NCI-H1092 treated with DMSO at 0.1 percent for 48 hours (cell line): ENCODE measurements at regions not wholly inside any gene's neighbourhood (a gene's known extent, or its start where the extent isn't known, plus 50 kb on each side); places are given as distances from the start of the nearest gene placed in this dataset.

Experiments used
- DNase-seq: peaks from one replicate; lab custom pipeline; 2025; lab: John Stamatoyannopoulos, UW

GRCh38 chrX:11952176-11952720 lies 186.0 kb upstream of the FRMPD4 start:
- no peak for DNase-seq

GRCh38 chrX:11953615-11954014 lies 184.7 kb upstream of the FRMPD4 start:
- DNase-seq: no peak

- DNase-seq: no peak
These were observed 184.1 kb upstream of the FRMPD4 start for GRCh38 chrX:11954176-11954575.

DNA sequence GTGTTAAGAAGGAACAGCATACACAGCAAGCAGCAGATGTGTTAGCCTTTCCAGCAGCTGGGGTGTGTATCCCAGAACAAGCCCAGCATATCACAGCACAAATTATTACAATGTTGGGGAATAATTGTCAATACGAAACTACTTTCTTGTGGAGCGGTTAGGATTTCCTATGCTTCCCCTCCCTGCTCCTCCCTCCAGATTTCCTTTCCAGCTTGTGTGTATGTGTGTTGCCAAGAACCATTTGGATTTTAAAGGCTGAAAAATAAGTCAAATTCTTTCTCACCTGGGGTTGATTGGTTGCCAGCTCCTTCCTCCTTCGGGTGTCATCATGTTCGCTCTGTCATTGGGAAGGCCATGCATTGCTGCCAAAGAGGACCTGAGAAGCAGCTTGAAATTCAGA lies 178.2 kb upstream of the FRMPD4 start:
- no peak for DNase-seq

DNA sequence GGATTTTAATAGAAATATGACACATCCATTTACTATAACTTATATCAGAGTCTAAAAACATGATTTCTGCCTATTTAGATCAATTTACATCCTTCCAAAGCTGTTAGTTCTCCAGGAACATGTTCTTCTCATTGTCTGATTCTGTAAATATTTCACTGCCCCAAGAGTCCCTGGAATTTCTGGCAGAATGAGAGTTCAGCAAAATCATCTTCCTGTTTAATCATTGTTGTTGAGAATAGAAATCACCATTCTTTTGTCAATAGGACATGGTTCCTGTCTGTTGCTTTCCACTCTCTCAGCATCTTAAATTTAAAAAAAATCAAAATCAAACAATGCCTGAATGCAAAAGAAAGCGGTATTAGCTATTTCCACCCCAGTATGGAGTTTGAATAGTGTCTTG lies 172.8 kb upstream of the FRMPD4 start:
- no peak for DNase-seq

DNA sequence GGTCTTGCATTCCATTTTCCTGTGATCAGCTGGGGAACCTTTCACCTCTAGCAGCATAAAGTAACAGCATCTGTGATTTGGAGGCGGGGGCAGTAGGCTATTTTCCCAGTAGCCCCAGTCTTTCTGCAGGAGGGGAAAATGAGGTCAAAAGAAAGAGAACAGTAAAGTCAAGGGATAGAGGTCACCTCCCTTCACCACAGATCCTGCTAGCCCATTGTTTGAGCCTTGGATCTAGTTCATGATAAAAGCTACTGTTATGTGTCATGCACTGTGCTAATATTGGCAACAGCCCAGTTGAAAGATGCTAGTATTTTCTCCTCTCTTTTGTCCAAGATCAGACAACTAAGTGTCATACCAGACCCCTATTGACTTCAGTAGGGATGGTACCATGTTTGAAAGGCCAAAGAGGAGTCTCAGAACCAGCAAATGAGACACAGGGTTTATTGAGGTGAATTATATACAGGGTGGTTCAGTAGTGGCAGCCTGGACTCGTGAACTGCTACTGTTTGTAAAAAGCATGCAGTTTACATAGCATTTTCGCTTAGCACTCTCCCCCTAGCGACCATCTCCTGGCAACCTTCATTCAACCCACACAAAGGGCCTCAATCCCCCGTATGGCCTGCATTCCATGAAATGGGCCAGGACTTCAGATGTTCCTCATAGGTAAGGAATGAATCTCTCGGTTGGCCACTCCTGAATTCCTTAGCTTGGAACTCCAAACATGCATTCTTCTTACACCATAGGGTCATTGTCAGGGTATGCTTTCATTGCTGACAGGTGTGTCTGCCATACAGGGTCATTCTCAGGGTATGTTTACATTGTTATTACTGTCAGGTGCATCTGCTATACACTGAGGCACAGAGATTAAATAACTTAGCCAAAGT lies 170.0 kb upstream of the FRMPD4 start:
- peak; percentile 29 for DNase-seq

DNA sequence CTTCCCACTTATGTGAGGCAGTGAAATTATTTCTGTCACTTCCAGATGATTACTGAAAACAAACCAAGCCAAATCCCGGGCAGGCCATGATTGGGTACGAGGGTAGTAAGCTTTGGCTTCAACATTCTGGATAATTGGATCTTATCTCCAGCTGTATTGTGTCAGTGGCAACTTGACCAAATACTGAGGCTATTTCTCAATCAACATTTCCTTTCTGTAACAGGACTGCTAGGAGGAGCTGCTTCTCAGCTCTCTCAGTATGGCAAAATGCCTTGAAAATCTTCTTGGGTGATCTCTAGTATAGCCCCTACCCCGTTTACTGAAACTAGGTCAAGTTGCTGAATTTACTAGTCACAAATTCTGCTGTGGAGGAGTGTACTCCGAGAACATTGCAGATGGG lies 169.3 kb upstream of the FRMPD4 start:
- DNase-seq: no peak

GRCh38 chrX:11970578-11971359 lies 167.5 kb upstream of the FRMPD4 start:
- DNase-seq: no peak

DNA sequence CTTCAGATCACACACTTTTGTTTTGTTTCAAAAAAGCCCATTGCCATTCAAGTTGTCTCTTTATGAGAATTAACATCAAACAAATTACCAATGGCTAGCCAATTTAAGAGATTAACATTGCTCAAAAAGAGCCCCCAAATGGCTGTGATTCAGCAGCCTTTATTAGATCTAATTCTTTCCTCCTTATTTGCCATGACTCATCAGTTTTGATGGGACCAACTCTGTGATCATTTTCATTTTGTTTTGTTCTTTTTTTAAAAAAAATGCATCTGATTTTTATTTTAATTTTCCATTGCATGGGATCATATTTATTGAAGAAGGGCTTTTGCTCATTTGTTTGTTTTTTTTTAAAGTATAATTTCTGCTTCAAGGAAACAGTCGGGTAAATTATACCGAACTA lies 161.6 kb upstream of the FRMPD4 start:
- no peak for DNase-seq

GRCh38 chrX:11992271-11992670 lies 146.0 kb upstream of the FRMPD4 start:
- no peak for DNase-seq

GRCh38 chrX:11995146-11995545 lies 143.1 kb upstream of the FRMPD4 start:
- DNase-seq: no peak

DNA sequence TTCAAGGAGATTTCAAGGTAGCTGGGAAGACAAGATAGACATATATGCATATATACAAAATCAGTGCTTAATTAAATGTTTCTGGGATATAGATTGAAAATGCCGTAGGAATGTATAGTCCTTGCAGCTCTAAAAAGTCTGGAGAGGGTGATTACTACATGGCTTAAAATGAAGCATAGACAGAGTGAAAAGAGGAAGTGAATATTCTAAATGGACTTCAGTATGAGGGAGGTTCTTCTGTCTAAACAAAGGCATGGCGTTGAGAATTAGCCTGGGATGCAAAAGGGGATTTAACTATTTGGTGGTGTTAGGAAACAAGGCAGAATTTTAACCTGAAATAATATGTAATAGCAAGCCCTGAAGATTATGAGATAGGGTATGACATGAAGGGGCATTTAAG lies 141.5 kb upstream of the FRMPD4 start:
- DNase-seq: no peak

DNA sequence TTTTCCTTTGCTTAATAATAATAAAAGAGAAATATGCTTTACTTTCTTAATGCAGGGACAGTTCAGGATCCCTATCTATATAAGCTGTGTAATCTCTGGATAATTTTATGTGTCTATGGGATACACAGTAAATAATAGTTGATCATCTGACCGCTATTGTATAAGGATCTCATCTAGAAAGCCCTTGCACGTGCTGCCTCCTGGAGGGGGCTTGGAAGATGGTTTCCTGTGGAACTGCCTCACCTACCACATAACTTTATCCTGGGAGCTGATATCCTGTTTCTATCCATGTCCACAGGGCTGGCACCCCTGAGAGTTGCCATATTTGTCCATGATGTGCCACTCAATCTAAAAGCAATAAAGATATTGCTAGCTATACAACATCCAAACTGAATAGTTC lies 139.3 kb upstream of the FRMPD4 start:
- no peak for DNase-seq

- no peak for DNase-seq
These were observed 135.4 kb upstream of the FRMPD4 start for GRCh38 chrX:12002876-12003275.

DNA sequence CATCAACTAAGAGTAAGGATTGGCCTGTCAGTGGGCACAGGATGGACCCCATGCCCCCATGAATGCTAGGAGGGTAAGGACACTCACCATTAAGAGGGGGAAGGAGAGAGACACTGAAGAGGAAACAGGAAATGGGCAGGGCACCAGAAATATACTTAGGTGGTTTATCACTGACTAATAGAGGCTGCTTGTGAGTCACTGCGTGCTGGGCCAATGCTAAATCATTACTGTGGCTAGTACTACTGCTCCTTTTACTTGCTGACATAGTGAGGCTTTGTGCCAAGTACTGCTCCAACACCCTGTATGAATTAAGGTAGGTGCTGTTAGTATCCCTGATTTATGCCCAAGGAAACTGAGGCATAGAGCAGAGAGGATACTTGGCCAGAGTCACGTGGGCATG lies 130.4 kb upstream of the FRMPD4 start:
- no peak for DNase-seq

- DNase-seq: no peak
These were observed 127.8 kb upstream of the FRMPD4 start for GRCh38 chrX:12010436-12010835.

DNA sequence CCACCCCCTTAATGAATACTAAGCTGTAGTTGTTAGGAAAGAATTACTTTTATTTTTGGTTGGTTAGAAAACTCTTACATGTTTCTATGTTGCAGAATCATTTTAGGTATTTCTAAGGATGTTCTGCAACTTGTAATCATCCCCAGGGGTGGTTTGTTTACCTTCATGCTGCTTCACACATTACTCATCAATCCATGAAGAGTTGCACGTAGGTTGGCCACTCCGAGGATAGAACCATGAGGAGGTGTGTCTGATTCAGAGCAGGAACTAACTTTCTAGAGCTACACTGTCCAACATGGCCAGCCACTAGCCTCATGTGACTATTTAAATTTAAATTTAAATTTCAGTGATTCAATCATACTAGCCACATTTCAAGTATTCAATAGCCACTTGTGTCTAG lies 127.2 kb upstream of the FRMPD4 start:
- no peak for DNase-seq

- DNase-seq: no peak
These were observed 125.1 kb upstream of the FRMPD4 start for GRCh38 chrX:12013211-12013618.

- DNase-seq: no peak
These were observed 116.6 kb upstream of the FRMPD4 start for GRCh38 chrX:12021698-12022097.

DNA sequence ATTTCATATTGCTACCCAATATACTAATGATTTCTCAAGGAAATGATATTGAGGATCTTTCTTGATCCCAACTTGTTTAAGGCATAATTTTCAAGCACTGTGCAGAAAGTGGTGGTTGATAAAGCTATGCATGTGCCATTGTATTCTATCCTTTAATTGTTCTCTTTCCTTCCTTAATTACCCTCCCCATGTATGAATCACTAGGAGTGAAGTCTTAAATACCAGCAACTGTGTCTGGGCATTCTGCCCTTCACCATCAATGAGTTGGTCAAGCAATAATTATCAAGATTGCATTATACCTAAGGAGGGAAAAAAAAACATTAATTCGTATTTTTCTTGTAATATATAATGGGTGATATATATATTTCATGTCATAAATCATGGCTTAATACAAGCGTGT lies 111.8 kb upstream of the FRMPD4 start:
- DNase-seq: no peak

DNA sequence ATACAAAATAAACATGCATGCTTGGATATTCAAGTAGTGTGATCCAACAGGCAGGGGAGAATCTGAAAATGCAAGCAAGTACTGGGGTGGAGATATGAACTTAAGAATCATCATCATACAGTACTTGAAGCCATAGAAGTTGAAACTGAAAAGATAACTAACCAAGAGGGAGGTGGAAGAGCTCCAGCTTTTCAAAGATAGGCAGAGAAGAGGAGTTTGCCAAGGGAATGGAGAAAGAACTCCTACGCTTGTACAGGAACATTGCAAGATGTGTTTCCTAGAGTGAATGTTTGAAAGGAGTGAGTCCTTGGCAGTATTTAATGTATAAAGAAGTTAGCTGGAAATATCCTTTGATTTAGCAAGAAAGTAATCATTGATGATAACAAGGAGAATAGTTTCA lies 106.2 kb upstream of the FRMPD4 start:
- no peak for DNase-seq

DNA sequence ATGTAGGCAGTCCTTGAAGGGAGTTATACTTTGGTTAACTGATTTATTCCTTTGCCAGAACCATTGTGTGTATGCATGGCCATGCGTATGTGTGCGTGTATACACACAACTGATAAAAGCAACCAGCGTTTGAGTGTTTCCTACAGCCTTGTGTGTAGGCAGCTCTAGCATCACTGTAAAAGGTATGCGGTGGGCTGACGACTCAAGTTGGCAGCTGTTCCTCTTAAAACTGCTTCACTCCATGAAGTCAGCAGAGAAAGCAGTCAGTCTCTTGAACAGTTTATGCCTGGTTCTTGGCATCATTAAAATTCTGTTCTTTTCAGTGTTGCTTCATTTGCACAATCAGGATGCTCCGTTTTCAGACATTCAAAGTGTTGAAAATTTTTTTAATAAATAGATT lies 103.5 kb upstream of the FRMPD4 start:
- DNase-seq: no peak

GRCh38 chrX:12042615-12043014 lies 95.7 kb upstream of the FRMPD4 start:
- no peak for DNase-seq
